ENCODE measurements at regions not wholly inside any gene's neighbourhood (a gene's known extent, or its start where the extent isn't known, plus 50 kb on each side); places are given as distances from the start of the nearest gene placed in this dataset.

- TF ChIP-seq REST (IDR thresholded peaks at IDR 0.05; ENCODE audit: low read depth, low read length) (no peak), ASH2L (IDR thresholded peaks at IDR 0.05; ENCODE audit: borderline replicate concordance, low read depth) (no peak), FOXK2 (IDR thresholded peaks at IDR 0.05) (no peak), CTCF (IDR thresholded peaks at IDR 0.05 in 2 of 3, conservative IDR thresholded peaks at IDR 0.05 in 1 of 3; ENCODE audit: control insufficient read depth in 2 of 3, extremely low read depth in 1 of 3, insufficient read depth in 1 of 3, low read depth in 3 of 3, low read length in 3 of 3) (no peak), NFXL1 (IDR thresholded peaks at IDR 0.05; ENCODE audit: borderline replicate concordance) (no peak), POLR2A (IDR thresholded peaks at IDR 0.05; ENCODE audit: low read depth, low read length) (no peak), ESRRA (IDR thresholded peaks at IDR 0.05; ENCODE audit: low read length) (no peak), TAF1 (IDR thresholded peaks at IDR 0.05; ENCODE audit: borderline replicate concordance, low read depth, low read length) (no peak), MYB (IDR thresholded peaks at IDR 0.05; ENCODE audit: borderline replicate concordance, low read depth, low read length) (no peak), GABPA (IDR thresholded peaks at IDR 0.05; ENCODE audit: low read depth) (no peak), PBX3 (IDR thresholded peaks at IDR 0.05; ENCODE audit: insufficient replicate concordance, low read depth, low read length) (no peak)
These were observed 1095.4 kb upstream of the PCDH20 start for GRCh38 chr13:62510906-62511655.
